SK-N-SH (cell line): ENCODE measurements at regions not wholly inside any gene's neighbourhood (a gene's known extent, or its start where the extent isn't known, plus 50 kb on each side); places are given as distances from the start of the nearest gene placed in this dataset.

Source experiments
- CTCF ChIA-PET: fragments of 300-600, 350-600 bp; formaldehyde crosslinking; extraction: SDS; loops from one replicate; lab custom pipeline; 2021; lab: Yijun Ruan, JAX
- POLR2A ChIA-PET: fragments of 350-600 bp; sonication (Branson Sonifier 250); formaldehyde crosslinking; extraction: SDS; loops from one replicate; lab custom pipeline; 2020; ENCODE audit warnings: antibody characterized with exemption, inconsistent platforms; lab: Yijun Ruan, JAX
- DNase-seq: peaks from one replicate; pipeline ENCODE4 v3.0.0; 2012
- H2AFZ ChIP-seq: fragments of 200-600 bp; sonication (generic); 2 replicates; pipeline ENCODE4 v1.8.1; 2016; ENCODE audit warnings: antibody characterized with exemption, mild to moderate bottlenecking, low read depth
- H3F3A ChIP-seq: fragments of 200-600 bp; sonication (generic); replicated peaks from 2 replicates; pipeline ENCODE3; 2016; ENCODE audit warnings: antibody characterized with exemption, mild to moderate bottlenecking; ENCODE audit not compliant: insufficient read depth
- H3K27ac ChIP-seq, 2 experiments: fragments of 200-500 bp in 1 of 2; fragments of 200-600 bp in 1 of 2; sonication (Bioruptor generic) in 1 of 2; sonication (generic), shearing (Covaris generic) in 1 of 2; 2 replicates each; pipeline versions ENCODE4 v1.5.1 to v1.6.1; 2014 to 2016; ENCODE audit warnings: low read depth in 2 of 2, inconsistent platforms in 1 of 2, low read length in 1 of 2, mild to moderate bottlenecking in 1 of 2, mixed read lengths in 1 of 2
- H3K27me3 ChIP-seq: fragments of 200-600 bp; sonication (generic), shearing (Covaris generic); 2 replicates; pipeline ENCODE4 v1.6.1; 2016; ENCODE audit warnings: mixed run types; ENCODE audit not compliant: insufficient read depth
- H3K36me3 ChIP-seq, 2 experiments: fragments of 200-500 bp in 1 of 2; fragments of 200-600 bp in 1 of 2; sonication (Bioruptor generic) in 1 of 2; sonication (generic) in 1 of 2; replicated peaks in 1 of 2; 2 replicates each; pipeline versions ENCODE3 to v1.5.1; 2014 to 2016; ENCODE audit warnings: low read length in 1 of 2, mild to moderate bottlenecking in 1 of 2; ENCODE audit not compliant: insufficient read depth in 2 of 2, control insufficient read depth in 1 of 2
- H3K4me1 ChIP-seq, 2 experiments: fragments of 200-500 bp in 1 of 2; fragments of 200-600 bp in 1 of 2; sonication (Bioruptor generic) in 1 of 2; sonication (generic), shearing (Covaris generic) in 1 of 2; 2 replicates each; pipeline versions ENCODE4 v1.5.1 to v1.6.1; 2014 to 2016; ENCODE audit warnings: low read depth in 1 of 2, low read length in 1 of 2, mixed run types in 1 of 2; ENCODE audit not compliant: insufficient read depth in 2 of 2, control insufficient read depth in 1 of 2
- H3K4me2 ChIP-seq: fragments of 200-600 bp; sonication (generic), shearing (Covaris generic); 2 replicates; pipeline ENCODE4 v1.6.1; 2017; ENCODE audit warnings: mixed run types
- H3K4me3 ChIP-seq, 2 experiments: fragments of 200-500 bp in 1 of 2; fragments of 200-600 bp in 1 of 2; sonication (Bioruptor generic) in 1 of 2; sonication (generic), shearing (Covaris generic) in 1 of 2; 2 replicates each; pipeline versions ENCODE4 v1.5.1 to v1.8.1; 2014 to 2016; ENCODE audit warnings: low read depth in 2 of 2, inconsistent platforms in 1 of 2, low read length in 1 of 2, mild to moderate bottlenecking in 1 of 2, mixed read lengths in 1 of 2, moderate library complexity in 1 of 2
- H3K79me2 ChIP-seq: fragments of 200-600 bp; sonication (generic); 2 replicates; pipeline ENCODE4 v1.8.1; 2017; ENCODE audit warnings: mild to moderate bottlenecking; ENCODE audit not compliant: insufficient read depth
- H3K9ac ChIP-seq: fragments of 200-600 bp; sonication (generic); 2 replicates; pipeline ENCODE4 v1.6.1; 2017; ENCODE audit warnings: mixed run types
- H3K9me2 ChIP-seq: fragments of 200-600 bp; sonication (generic); 2 replicates; pipeline ENCODE4 v1.6.1; 2017; ENCODE audit warnings: mixed run types
- H3K9me3 ChIP-seq: fragments of 200-600 bp; sonication (generic); 2 replicates; pipeline ENCODE4 v1.6.1; 2017; ENCODE audit warnings: mixed run types, mild to moderate bottlenecking, moderate library complexity
- H4K20me1 ChIP-seq: fragments of 200-600 bp; sonication (generic); 2 replicates; pipeline ENCODE4 v1.6.1; 2017; ENCODE audit warnings: mild to moderate bottlenecking, mixed run types; ENCODE audit not compliant: insufficient read depth
- CHD2 ChIP-seq: fragments of 150-350 bp; IDR thresholded peaks from 2 replicates; pipeline ENCODE4 v1.6.1; 2018; ENCODE audit warnings: low read length; ENCODE audit not compliant: partially characterized antibody
- ELF1 ChIP-seq: IDR thresholded peaks from 2 replicates; pipeline ENCODE4 v1.4.0; 2012
- FOSL2 ChIP-seq: IDR thresholded peaks from 2 replicates; pipeline ENCODE4 v1.4.0; 2012; ENCODE audit warnings: low read depth, mild to moderate bottlenecking, moderate library complexity, borderline replicate concordance
- FOXJ3 ChIP-seq: sonication (generic); formaldehyde crosslinking; IDR thresholded peaks from 2 replicates; pipeline ENCODE4 v1.5.1; 2020; ENCODE audit warnings: mild to moderate bottlenecking, missing genetic modification reagents
- GATA2 ChIP-seq: sonication (generic); formaldehyde crosslinking; IDR thresholded peaks from 2 replicates; pipeline ENCODE4 v1.5.0; 2020; ENCODE audit warnings: mild to moderate bottlenecking, missing genetic modification reagents
- MEF2A ChIP-seq: IDR thresholded peaks from 2 replicates; pipeline ENCODE4 v1.4.0; 2012; ENCODE audit warnings: low read depth, borderline replicate concordance
- MXI1 ChIP-seq: IDR thresholded peaks from 2 replicates; pipeline ENCODE4 v1.6.1; 2012; ENCODE audit warnings: mild to moderate bottlenecking, low read depth, low read length, improper control_type of control experiment
- NFIC ChIP-seq: IDR thresholded peaks from 2 replicates; pipeline ENCODE4 v1.4.0; 2012; ENCODE audit warnings: borderline replicate concordance
- NRF1 ChIP-seq: IDR thresholded peaks from 2 replicates; pipeline ENCODE4 v1.6.1; 2012; ENCODE audit warnings: low read depth, mild to moderate bottlenecking, low read length
- RAD21 ChIP-seq: IDR thresholded peaks from 2 replicates; pipeline ENCODE4 v1.6.1; 2012; ENCODE audit warnings: mild to moderate bottlenecking, low read length
- REST ChIP-seq: IDR thresholded peaks from 2 replicates; pipeline ENCODE4 v1.6.1; 2012; ENCODE audit warnings: mild to moderate bottlenecking, low read depth, low read length, moderate library complexity
- RXRA ChIP-seq: IDR thresholded peaks from 2 replicates; pipeline ENCODE4 v1.4.0; 2012; ENCODE audit warnings: low read depth, mild to moderate bottlenecking, borderline replicate concordance
- SIN3A ChIP-seq: IDR thresholded peaks from 2 replicates; pipeline ENCODE4 v1.6.1; 2012; ENCODE audit warnings: low read depth, mild to moderate bottlenecking, low read length, moderate library complexity, borderline replicate concordance
- SMC3 ChIP-seq: IDR thresholded peaks from 2 replicates; pipeline ENCODE4 v1.6.1; 2012; ENCODE audit warnings: low read depth, low read length, improper control_type of control experiment
- TAF1 ChIP-seq: IDR thresholded peaks from 2 replicates; pipeline ENCODE4 v1.6.1; 2012; ENCODE audit warnings: low read depth, mild to moderate bottlenecking, low read length, moderate library complexity, borderline replicate concordance
- TEAD4 ChIP-seq: IDR thresholded peaks from 2 replicates; pipeline ENCODE4 v1.4.0; 2012; ENCODE audit warnings: mild to moderate bottlenecking, borderline replicate concordance; ENCODE audit not compliant: insufficient read depth
- WGBS: methylation state at CpG from one replicate; pipeline ENCODE4 v1.1.6; 2017; ENCODE audit warnings: low lambda C conversion rate; 5-methylcytosine and 5-hydroxymethylcytosine counted together
- TF ChIP-seq, protein P1 (sequence below): IDR thresholded peaks from 2 replicates; pipeline ENCODE4 v1.4.0; 2012; ENCODE audit warnings: low read depth

- Histone ChIP-seq H3K9me3 (no peaks in the 10 kb centered on the region), H3K36me3 (no peaks in the 10 kb centered on the region), H3K27ac (no peak overlapping the region), H4K20me1 (no peaks in the 10 kb centered on the region), H3K4me1 (no peaks in the 10 kb centered on the region), H2AFZ (no peak overlapping the region), H3K4me2 (no peak overlapping the region), H3K79me2 (no peaks in the 10 kb centered on the region), H3K9ac (no peak overlapping the region), H3K27me3 (no peaks in the 10 kb centered on the region), H3F3A (no peaks in the 10 kb centered on the region), H3K9me2 (no peaks in the 10 kb centered on the region), H3K4me3 (no peak overlapping the region)
- DNase-seq: no peak
- ChIA-PET CTCF (no interaction called here), POLR2A (no interaction called here)
- 2% methylated on average over 2 of the region's 2 CpGs for WGBS
- TF ChIP-seq REST (no peak), MXI1 (no peak), NFIC (no peak), MEF2A (no peak), GATA2 (no peak), RAD21 (no peak), SMC3 (no peak), CHD2 (no peak), TEAD4 (no peak), TAF1 (no peak), ELF1 (no peak)
- TF ChIP-seq, protein P1, sequence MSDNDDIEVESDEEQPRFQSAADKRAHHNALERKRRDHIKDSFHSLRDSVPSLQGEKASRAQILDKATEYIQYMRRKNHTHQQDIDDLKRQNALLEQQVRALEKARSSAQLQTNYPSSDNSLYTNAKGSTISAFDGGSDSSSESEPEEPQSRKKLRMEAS: no peak
Measured at GRCh38 chr4:179028321-179028720, 1586.1 kb upstream of the AGA start.

- Histone ChIP-seq H2AFZ (no peak overlapping the region), H3K27ac (no peak overlapping the region), H3K4me1 (no peaks in the 10 kb centered on the region), H3K9me3 (no peaks in the 10 kb centered on the region), H3K4me2 (no peak overlapping the region), H3K79me2 (no peaks in the 10 kb centered on the region), H3K9ac (no peak overlapping the region), H3F3A (no peaks in the 10 kb centered on the region), H3K27me3 (no peaks in the 10 kb centered on the region), H3K36me3 (no peaks in the 10 kb centered on the region), H4K20me1 (no peaks in the 10 kb centered on the region), H3K9me2 (no peaks in the 10 kb centered on the region), H3K4me3 (no peak overlapping the region)
- WGBS: 0% methylated on average over 1 of the region's 1 CpG
- TF ChIP-seq RXRA (no peak), SMC3 (no peak), FOSL2 (no peak), NRF1 (no peak), MEF2A (no peak), FOXJ3 (CRISPR knock-in tag) (no peak), TEAD4 (no peak), SIN3A (no peak)
- DNase-seq: no peak
- CTCF ChIA-PET: interaction anchor here (0.6 kb wide), 1 partner anchor 299 kb away, joined by 3 read pairs; no protein-coding TSS in a partner anchor
- POLR2A ChIA-PET: no interaction called here
Measured at GRCh38 chr4:179029683-179030082, 1587.4 kb upstream of the AGA start.
